ENCODE measurements at regions not wholly inside any gene's neighbourhood (a gene's known extent, or its start where the extent isn't known, plus 50 kb on each side); places are given as distances from the start of the nearest gene placed in this dataset.

GRCh38 chr12:98341026-98341425, 174.4 kb upstream of the TMPO start:
- H3K27ac ChIP-seq (ENCODE audit: low read depth, low read length, poor library complexity, severe bottlenecking) = no peak overlapping the region
- 0 out of 2 replicates have a peak, but pooled peaks cover 9% of the 10 kb centered on the region for H3K27me3 ChIP-seq (ENCODE audit: insufficient read depth, low read length)
- no peaks in the 10 kb centered on the region for H3K9me3 ChIP-seq (ENCODE audit: low read length)
- no peaks in the 10 kb centered on the region for H3K79me2 ChIP-seq (ENCODE audit: insufficient read depth, low read length)
- no peak for TF ChIP-seq EZH2 (IDR thresholded peaks at IDR 0.05; ENCODE audit: borderline replicate concordance, low read length)
- no peak for TF ChIP-seq CTCF (IDR thresholded peaks at IDR 0.05; ENCODE audit: low read length)
- H3K4me3 ChIP-seq (ENCODE audit: low read depth, low read length, poor library complexity, severe bottlenecking) = no peak overlapping the region
- H2AFZ ChIP-seq (ENCODE audit: low read length) = no peak overlapping the region
- no peaks in the 10 kb centered on the region for H4K20me1 ChIP-seq (ENCODE audit: insufficient read depth, low read length)
- H3K9ac ChIP-seq (ENCODE audit: low read length) = no peak overlapping the region
- H3K9me2 ChIP-seq (ENCODE audit: low read depth, low read length) = no peaks in the 10 kb centered on the region
- H3K4me2 ChIP-seq (ENCODE audit: low read length) = no peak overlapping the region
- H3K4me1 ChIP-seq (ENCODE audit: insufficient read depth, low read length, severe bottlenecking) = no peaks in the 10 kb centered on the region
- no peaks in the 10 kb centered on the region for H3F3A ChIP-seq (ENCODE audit: insufficient read depth, low read length)
- H3K36me3 ChIP-seq (ENCODE audit: insufficient read depth, low read length) = no peaks in the 10 kb centered on the region

DNA sequence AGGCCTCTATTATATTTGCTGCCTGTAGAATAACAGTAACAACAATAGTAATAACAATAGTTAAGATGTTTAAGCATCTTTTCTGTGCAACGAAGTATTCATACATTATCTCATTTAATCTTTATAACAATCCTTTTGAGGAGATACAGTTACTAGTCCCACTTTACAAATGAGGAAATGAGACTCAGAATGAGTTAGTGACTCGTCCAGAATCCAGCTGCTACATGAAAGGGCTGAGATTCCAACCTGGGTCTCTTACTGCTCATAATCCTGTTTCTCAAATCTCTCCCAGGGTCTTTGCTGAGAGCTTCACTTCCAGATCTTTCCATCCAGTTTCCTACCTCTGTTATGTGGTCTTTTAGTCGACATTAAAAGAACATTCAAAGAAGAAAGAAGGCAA, 173.7 kb upstream of the TMPO start:
- Histone ChIP-seq H3K9me2 (ENCODE audit: low read depth, low read length) (no peaks in the 10 kb centered on the region), H3K36me3 (ENCODE audit: insufficient read depth, low read length) (no peaks in the 10 kb centered on the region), H4K20me1 (ENCODE audit: insufficient read depth, low read length) (no peaks in the 10 kb centered on the region), H3K9ac (ENCODE audit: low read length) (no peak overlapping the region), H3F3A (ENCODE audit: insufficient read depth, low read length) (no peaks in the 10 kb centered on the region), H3K79me2 (ENCODE audit: insufficient read depth, low read length) (no peaks in the 10 kb centered on the region), H3K4me3 (ENCODE audit: low read depth, low read length, poor library complexity, severe bottlenecking) (no peak overlapping the region), H3K27ac (ENCODE audit: low read depth, low read length, poor library complexity, severe bottlenecking) (no peak overlapping the region), H3K4me2 (ENCODE audit: low read length) (no peak overlapping the region), H3K9me3 (ENCODE audit: low read length) (no peaks in the 10 kb centered on the region), H3K4me1 (ENCODE audit: insufficient read depth, low read length, severe bottlenecking) (no peaks in the 10 kb centered on the region), H2AFZ (ENCODE audit: low read length) (no peak overlapping the region), H3K27me3 (ENCODE audit: insufficient read depth, low read length) (0 out of 2 replicates have a peak, but pooled peaks cover 9% of the 10 kb centered on the region)
- TF ChIP-seq EZH2 (IDR thresholded peaks at IDR 0.05; ENCODE audit: borderline replicate concordance, low read length) (no peak), CTCF (IDR thresholded peaks at IDR 0.05; ENCODE audit: low read length) (no peak)

GRCh38 chr12:98343002-98343567, 172.3 kb upstream of the TMPO start:
- H3K79me2 ChIP-seq (ENCODE audit: insufficient read depth, low read length) = no peaks in the 10 kb centered on the region
- H3K9ac ChIP-seq (ENCODE audit: low read length) = no peak overlapping the region
- H3K4me3 ChIP-seq (ENCODE audit: low read depth, low read length, poor library complexity, severe bottlenecking) = no peak overlapping the region
- H3K27ac ChIP-seq (ENCODE audit: low read depth, low read length, poor library complexity, severe bottlenecking) = no peak overlapping the region
- 0 out of 2 replicates have a peak, but pooled peaks cover 9% of the 10 kb centered on the region for H3K27me3 ChIP-seq (ENCODE audit: insufficient read depth, low read length)
- no peak overlapping the region for H2AFZ ChIP-seq (ENCODE audit: low read length)
- no peaks in the 10 kb centered on the region for H4K20me1 ChIP-seq (ENCODE audit: insufficient read depth, low read length)
- H3F3A ChIP-seq (ENCODE audit: insufficient read depth, low read length) = no peaks in the 10 kb centered on the region
- no peak overlapping the region for H3K4me2 ChIP-seq (ENCODE audit: low read length)
- no peaks in the 10 kb centered on the region for H3K9me2 ChIP-seq (ENCODE audit: low read depth, low read length)
- H3K9me3 ChIP-seq (ENCODE audit: low read length) = no peaks in the 10 kb centered on the region
- no peaks in the 10 kb centered on the region for H3K4me1 ChIP-seq (ENCODE audit: insufficient read depth, low read length, severe bottlenecking)
- TF ChIP-seq EZH2 (IDR thresholded peaks at IDR 0.05; ENCODE audit: borderline replicate concordance, low read length) = no peak
- no peak for TF ChIP-seq CTCF (IDR thresholded peaks at IDR 0.05; ENCODE audit: low read length)
- no peaks in the 10 kb centered on the region for H3K36me3 ChIP-seq (ENCODE audit: insufficient read depth, low read length)
